ENCODE measurements at regions not wholly inside any gene's neighbourhood (a gene's known extent, or its start where the extent isn't known, plus 50 kb on each side); places are given as distances from the start of the nearest gene placed in this dataset.

GRCh38 chr18:1446765-1447164, 542.1 kb downstream of the ADCYAP1 start:
- no peaks in the 10 kb centered on the region for H3K27me3 ChIP-seq (ENCODE audit: control insufficient read depth, insufficient read depth, low read length)
- no peak overlapping the region for H3K4me3 ChIP-seq (ENCODE audit: low read depth, low read length)
- FAIRE-seq (no peak), DNase-seq (ENCODE audit: low read depth) (no peak)
- TF ChIP-seq CTCF (IDR thresholded peaks at IDR 0.05; ENCODE audit: insufficient read depth, low read length, severe bottlenecking), result no peak
- no peaks in the 10 kb centered on the region for H3K36me3 ChIP-seq (ENCODE audit: control insufficient read depth, insufficient read depth, low read length)

- no peak for DNase-seq (ENCODE audit: low read depth)
- Histone ChIP-seq H3K4me3 (ENCODE audit: low read depth, low read length) (no peak overlapping the region), H3K36me3 (ENCODE audit: control insufficient read depth, insufficient read depth, low read length) (no peaks in the 10 kb centered on the region), H3K27me3 (ENCODE audit: control insufficient read depth, insufficient read depth, low read length) (no peaks in the 10 kb centered on the region)
- no peak for TF ChIP-seq CTCF (IDR thresholded peaks at IDR 0.05; ENCODE audit: insufficient read depth, low read length, severe bottlenecking)
- FAIRE-seq, result no peak
Measured at GRCh38 chr18:1452821-1453220, 548.1 kb downstream of the ADCYAP1 start.

- no peak for FAIRE-seq
- no peak for DNase-seq (ENCODE audit: low read depth)
- no peaks in the 10 kb centered on the region for H3K36me3 ChIP-seq (ENCODE audit: control insufficient read depth, insufficient read depth, low read length)
- no peak for TF ChIP-seq CTCF (IDR thresholded peaks at IDR 0.05; ENCODE audit: insufficient read depth, low read length, severe bottlenecking)
- H3K27me3 ChIP-seq (ENCODE audit: control insufficient read depth, insufficient read depth, low read length), result no peaks in the 10 kb centered on the region
- H3K4me3 ChIP-seq (ENCODE audit: low read depth, low read length), result no peak overlapping the region
Measured at GRCh38 chr18:1455605-1456004, 550.9 kb downstream of the ADCYAP1 start.

- FAIRE-seq, result no peak
Measured at GRCh38 chr18:1458547-1458946, 553.9 kb downstream of the ADCYAP1 start.

GRCh38 chr18:1463981-1464380, 559.3 kb downstream of the ADCYAP1 start:
- no peak for TF ChIP-seq CTCF (IDR thresholded peaks at IDR 0.05; ENCODE audit: insufficient read depth, low read length, severe bottlenecking)
- H3K4me3 ChIP-seq (ENCODE audit: low read depth, low read length), result no peak overlapping the region
- no peak for FAIRE-seq
- H3K36me3 ChIP-seq (ENCODE audit: control insufficient read depth, insufficient read depth, low read length), result no peaks in the 10 kb centered on the region
- H3K27me3 ChIP-seq (ENCODE audit: control insufficient read depth, insufficient read depth, low read length), result no peaks in the 10 kb centered on the region
- no peak for DNase-seq (ENCODE audit: low read depth)

More at GRCh38 chr18:1458547-1458946, 553.9 kb downstream of the ADCYAP1 start:
- no peak for TF ChIP-seq CTCF (IDR thresholded peaks at IDR 0.05; ENCODE audit: insufficient read depth, low read length, severe bottlenecking)
- DNase-seq (ENCODE audit: low read depth), result no peak
- no peaks in the 10 kb centered on the region for H3K27me3 ChIP-seq (ENCODE audit: control insufficient read depth, insufficient read depth, low read length)
- H3K36me3 ChIP-seq (ENCODE audit: control insufficient read depth, insufficient read depth, low read length), result no peaks in the 10 kb centered on the region
- H3K4me3 ChIP-seq (ENCODE audit: low read depth, low read length), result no peak overlapping the region

- no peaks in the 10 kb centered on the region for H3K36me3 ChIP-seq (ENCODE audit: control insufficient read depth, insufficient read depth, low read length)
- no peak for TF ChIP-seq CTCF (IDR thresholded peaks at IDR 0.05; ENCODE audit: insufficient read depth, low read length, severe bottlenecking)
- no peaks in the 10 kb centered on the region for H3K27me3 ChIP-seq (ENCODE audit: control insufficient read depth, insufficient read depth, low read length)
- FAIRE-seq, result no peak
- DNase-seq (ENCODE audit: low read depth), result no peak
- no peak overlapping the region for H3K4me3 ChIP-seq (ENCODE audit: low read depth, low read length)
Measured at GRCh38 chr18:1464444-1465217, 560.0 kb downstream of the ADCYAP1 start.

Data from bronchial epithelial cell (primary cell).